OCI-LY3 (cell line): ENCODE measurements at regions not wholly inside any gene's neighbourhood (a gene's known extent, or its start where the extent isn't known, plus 50 kb on each side); places are given as distances from the start of the nearest gene placed in this dataset.

ENCODE experiments used
- EZH2phosphoT487 ChIP-seq: fragments of 200-600 bp; shearing (Covaris generic); IDR thresholded peaks from 2 replicates; pipeline ENCODE4 v1.6.1; 2018; ENCODE audit warnings: antibody characterized with exemption, mixed run types, low read depth
- TF ChIP-seq, protein P1 (sequence below): fragments of 200-600, 300-600 bp; sonication (generic); IDR thresholded peaks from 2 replicates; pipeline ENCODE4 v1.5.1; 2014; ENCODE audit warnings: antibody characterized with exemption, low read length, low read depth

DNA sequence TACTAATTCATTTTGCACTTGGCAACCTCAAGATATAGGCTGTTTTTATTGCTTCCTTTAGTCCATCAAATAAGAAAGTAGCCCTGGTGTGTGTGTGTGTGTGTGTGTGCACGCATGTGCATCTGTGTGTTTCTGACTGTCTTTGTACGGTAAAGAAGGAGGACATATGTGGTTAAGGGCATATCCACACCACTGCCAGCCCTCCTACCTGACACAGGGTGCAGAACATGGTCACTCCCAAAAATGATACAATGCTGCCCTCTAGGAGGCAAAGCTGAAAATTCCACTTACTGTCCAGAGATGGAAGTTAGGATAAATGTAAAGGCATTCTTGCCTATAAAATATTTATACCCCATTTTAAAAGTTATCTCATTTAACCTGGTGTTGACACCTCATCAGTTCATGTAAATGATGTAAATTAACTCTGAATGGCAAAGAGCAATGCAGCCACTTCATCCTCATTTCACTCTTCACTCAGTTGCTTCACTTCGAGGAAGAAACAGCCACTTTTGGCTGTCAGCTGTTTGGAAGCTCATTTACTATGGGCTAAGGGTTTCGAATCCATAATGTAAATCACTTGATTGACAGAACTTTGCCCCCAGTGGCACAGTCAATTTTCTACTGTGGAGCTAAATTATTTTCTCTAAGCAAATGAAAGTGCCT, 83.1 kb upstream of the MTNR1B start:
- TF ChIP-seq, protein P1, sequence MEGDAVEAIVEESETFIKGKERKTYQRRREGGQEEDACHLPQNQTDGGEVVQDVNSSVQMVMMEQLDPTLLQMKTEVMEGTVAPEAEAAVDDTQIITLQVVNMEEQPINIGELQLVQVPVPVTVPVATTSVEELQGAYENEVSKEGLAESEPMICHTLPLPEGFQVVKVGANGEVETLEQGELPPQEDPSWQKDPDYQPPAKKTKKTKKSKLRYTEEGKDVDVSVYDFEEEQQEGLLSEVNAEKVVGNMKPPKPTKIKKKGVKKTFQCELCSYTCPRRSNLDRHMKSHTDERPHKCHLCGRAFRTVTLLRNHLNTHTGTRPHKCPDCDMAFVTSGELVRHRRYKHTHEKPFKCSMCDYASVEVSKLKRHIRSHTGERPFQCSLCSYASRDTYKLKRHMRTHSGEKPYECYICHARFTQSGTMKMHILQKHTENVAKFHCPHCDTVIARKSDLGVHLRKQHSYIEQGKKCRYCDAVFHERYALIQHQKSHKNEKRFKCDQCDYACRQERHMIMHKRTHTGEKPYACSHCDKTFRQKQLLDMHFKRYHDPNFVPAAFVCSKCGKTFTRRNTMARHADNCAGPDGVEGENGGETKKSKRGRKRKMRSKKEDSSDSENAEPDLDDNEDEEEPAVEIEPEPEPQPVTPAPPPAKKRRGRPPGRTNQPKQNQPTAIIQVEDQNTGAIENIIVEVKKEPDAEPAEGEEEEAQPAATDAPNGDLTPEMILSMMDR = peak; percentile 95
- TF ChIP-seq EZH2phosphoT487 = no peak
